ENCODE measurements at regions not wholly inside any gene's neighbourhood (a gene's known extent, or its start where the extent isn't known, plus 50 kb on each side); places are given as distances from the start of the nearest gene placed in this dataset.
"Not testable (repeated sequence)": the region's sequence is repeated elsewhere in the genome, so short reads cannot be mapped to it uniquely, and the experiment has no call there.

- DNase-seq, result no peak
Measured at GRCh38 chr9:3658964-3659363, 133.2 kb upstream of the RFX3 start.

GRCh38 chr9:3656224-3656623 is 130.4 kb upstream of the RFX3 start:
- DNase-seq, result no peak

GRCh38 chr9:3650994-3651622 is 125.3 kb upstream of the RFX3 start:
- no peak for DNase-seq

GRCh38 chr9:3648722-3649246 is 123.0 kb upstream of the RFX3 start:
- no peak for DNase-seq

GRCh38 chr9:3648266-3648665 is 122.5 kb upstream of the RFX3 start:
- no peak for DNase-seq

GRCh38 chr9:3647652-3648051 is 121.9 kb upstream of the RFX3 start:
- no peak for DNase-seq

- no peak for DNase-seq
Measured at GRCh38 chr9:3646226-3646625, 120.4 kb upstream of the RFX3 start.

GRCh38 chr9:3642075-3642474 is 116.3 kb upstream of the RFX3 start:
- not testable (repeated sequence) for DNase-seq

- no peak for DNase-seq
Measured at GRCh38 chr9:3629495-3629894, 103.7 kb upstream of the RFX3 start.

GRCh38 chr9:3628239-3628638 is 102.4 kb upstream of the RFX3 start:
- DNase-seq, result no peak

GRCh38 chr9:3608011-3608410 is 82.2 kb upstream of the RFX3 start:
- no peak for DNase-seq

- DNase-seq, result no peak
Measured at GRCh38 chr9:3600672-3601071, 74.9 kb upstream of the RFX3 start.

GRCh38 chr9:3597792-3598191 is 72.0 kb upstream of the RFX3 start:
- DNase-seq, result no peak

GRCh38 chr9:3586066-3586465 is 60.3 kb upstream of the RFX3 start:
- DNase-seq, result no peak

GRCh38 chr9:3585606-3586005 is 59.8 kb upstream of the RFX3 start:
- no peak for DNase-seq

GRCh38 chr9:3578786-3579185 is 53.0 kb upstream of the RFX3 start:
- no peak for DNase-seq

- DNase-seq, result no peak
Measured at GRCh38 chr9:3576328-3576727, 50.5 kb upstream of the RFX3 start.

- DNase-seq, result no peak
Measured at GRCh38 chr9:3575821-3576220, 50.0 kb upstream of the RFX3 start.

Data from activated naive CD4-positive, alpha-beta T cell treated with Interleukin-2 at 50 U/mL for 16 hours (primary cell).